NCI-H1092 treated with DMSO at 0.1 percent for 48 hours (cell line): ENCODE measurements at regions not wholly inside any gene's neighbourhood (a gene's known extent, or its start where the extent isn't known, plus 50 kb on each side); places are given as distances from the start of the nearest gene placed in this dataset.

Experiments used
- DNase-seq: peaks from one replicate; lab custom pipeline; 2025; lab: John Stamatoyannopoulos, UW

GRCh38 chr7:24521917-24522623, 51.2 kb upstream of the PALS2 start:
- DNase-seq: no peak
